ENCODE measurements at regions not wholly inside any gene's neighbourhood (a gene's known extent, or its start where the extent isn't known, plus 50 kb on each side); places are given as distances from the start of the nearest gene placed in this dataset.

GRCh38 chr13:40094056-40094455 is 438.6 kb downstream of the COG6 start:
- ChIA-PET CTCF (no interaction called here), POLR2A (no interaction called here)

- ChIA-PET POLR2A (no interaction called here), CTCF (no interaction called here)
Observed at GRCh38 chr13:40095695-40096356, 440.4 kb downstream of the COG6 start.

DNA sequence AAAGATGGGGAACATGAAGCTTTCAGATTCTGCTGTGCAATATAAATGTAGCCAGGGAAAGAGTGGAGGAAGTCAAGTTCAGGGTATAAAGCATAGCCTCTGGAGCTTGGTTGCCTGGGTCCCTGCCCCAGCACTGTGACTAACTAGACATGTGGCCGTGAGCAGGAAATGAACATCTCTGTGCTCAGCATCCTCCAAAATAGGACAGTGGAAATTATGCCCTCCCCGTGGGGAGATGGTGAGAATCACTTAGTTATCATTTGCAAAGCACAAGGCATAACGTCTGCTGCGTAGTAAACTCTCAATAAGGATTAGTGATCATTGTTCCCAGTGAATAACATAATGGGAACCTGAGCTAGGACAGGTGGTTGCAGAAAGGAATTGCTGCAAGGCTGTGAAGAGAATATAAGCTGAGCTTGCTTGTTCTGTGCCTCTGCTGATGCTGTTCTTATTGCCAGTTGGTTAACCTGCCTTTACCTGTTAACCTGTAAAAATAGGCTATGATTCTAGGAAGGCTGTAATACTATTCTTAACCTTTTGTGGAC is 441.0 kb downstream of the COG6 start:
- POLR2A ChIA-PET, result no interaction called here

DNA sequence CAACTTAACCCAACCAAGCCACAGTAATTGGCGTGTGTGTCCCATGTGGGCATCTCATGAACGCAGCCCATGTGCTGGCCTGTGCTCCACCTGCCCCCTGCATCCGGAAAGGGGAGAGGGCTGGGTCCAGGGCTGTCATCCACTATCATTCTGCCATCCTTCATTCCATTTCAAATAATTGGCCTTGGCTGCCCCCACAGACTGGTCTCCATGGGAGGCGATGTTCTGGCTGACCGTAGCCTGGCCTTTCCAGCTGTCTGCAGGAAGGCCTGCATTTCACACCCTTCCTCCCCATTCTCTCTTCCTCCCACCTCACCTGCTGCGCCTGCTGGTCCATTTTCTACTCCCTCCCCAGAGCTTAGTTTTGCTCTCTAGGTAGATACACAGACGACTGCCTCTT is 442.8 kb downstream of the COG6 start:
- ChIA-PET CTCF (no interaction called here), POLR2A (no interaction called here)

More for the DNA sequence above, 441.0 kb downstream of the COG6 start:
- CTCF ChIA-PET, result no interaction called here

DNA sequence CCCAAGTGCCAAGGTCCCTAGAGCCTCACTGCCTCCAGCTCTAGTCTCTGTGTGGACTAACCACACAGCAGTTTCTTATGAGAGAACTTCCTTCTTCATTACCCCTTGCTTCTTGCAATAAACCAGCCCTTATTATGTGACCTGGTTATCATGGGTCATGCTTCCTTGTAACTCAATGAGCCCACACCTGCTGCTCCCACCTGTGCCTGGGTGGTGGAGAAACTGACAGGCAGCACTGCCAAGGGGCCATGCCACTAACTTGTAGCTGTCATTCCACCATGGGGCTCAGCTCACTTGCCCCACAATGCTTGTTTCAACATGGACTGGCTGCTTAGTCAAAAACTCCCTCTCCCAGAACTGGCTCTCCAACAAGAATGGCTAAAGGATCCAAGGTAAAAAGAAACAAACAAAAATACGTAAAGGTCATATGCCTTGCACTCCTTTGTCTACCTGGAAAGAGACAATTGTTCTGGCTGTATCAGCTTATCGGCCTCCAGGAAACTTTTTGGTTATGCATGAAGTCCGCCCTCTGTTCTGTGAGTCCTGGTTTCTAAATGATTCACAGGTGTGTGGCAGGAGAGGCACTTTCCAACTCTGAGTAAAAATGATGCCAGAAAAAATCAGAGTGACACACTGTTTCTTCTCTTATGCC is 446.4 kb downstream of the COG6 start:
- POLR2A ChIA-PET, result interaction anchor here (0.6 to 1.4 kb wide), 2 partner anchors 67 to 287 kb away, joined by 3 read pairs; no protein-coding TSS in a partner anchor
- CTCF ChIA-PET, result interaction anchor here (0.7 to 1.8 kb wide), 3 partner anchors 11 to 33 kb away, joined by 3 to 6 read pairs (median 3); no protein-coding TSS in a partner anchor

GRCh38 chr13:40102360-40102727 is 446.9 kb downstream of the COG6 start:
- CTCF ChIA-PET, result interaction anchor here (0.7 to 1.8 kb wide), 3 partner anchors 12 to 33 kb away, joined by 3 to 6 read pairs (median 3); no protein-coding TSS in a partner anchor
- POLR2A ChIA-PET, result interaction anchor here (0.6 to 1.4 kb wide), 2 partner anchors 287 to 780 kb away, joined by 3 read pairs; no protein-coding TSS in a partner anchor

DNA sequence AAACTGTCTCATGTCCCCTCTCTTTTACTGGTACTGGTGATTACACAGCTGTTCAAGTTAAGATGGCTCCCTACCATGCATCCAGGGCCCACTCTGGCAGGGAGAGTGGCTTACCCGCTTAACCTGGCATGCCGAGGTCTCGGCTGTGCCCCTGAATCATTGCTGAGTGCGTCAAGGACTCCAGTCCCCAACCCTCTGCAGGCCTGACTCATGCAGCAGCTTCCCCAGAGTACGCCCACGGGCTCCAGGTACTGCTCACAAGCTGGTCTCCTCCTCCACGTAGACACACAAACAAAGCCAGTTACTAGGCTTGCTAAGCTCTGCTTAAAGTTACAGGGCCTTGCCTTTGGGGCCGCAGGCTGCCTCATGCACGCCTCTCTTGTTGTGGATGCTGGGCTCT is 447.4 kb downstream of the COG6 start:
- POLR2A ChIA-PET, result interaction anchor here (0.6 kb wide), 1 partner anchor 780 kb away, joined by 3 read pairs; no protein-coding TSS in a partner anchor
- CTCF ChIA-PET, result interaction anchor here (1.4 to 1.8 kb wide), 2 partner anchors 12 to 34 kb away, joined by 3 to 6 read pairs; no protein-coding TSS in a partner anchor

DNA sequence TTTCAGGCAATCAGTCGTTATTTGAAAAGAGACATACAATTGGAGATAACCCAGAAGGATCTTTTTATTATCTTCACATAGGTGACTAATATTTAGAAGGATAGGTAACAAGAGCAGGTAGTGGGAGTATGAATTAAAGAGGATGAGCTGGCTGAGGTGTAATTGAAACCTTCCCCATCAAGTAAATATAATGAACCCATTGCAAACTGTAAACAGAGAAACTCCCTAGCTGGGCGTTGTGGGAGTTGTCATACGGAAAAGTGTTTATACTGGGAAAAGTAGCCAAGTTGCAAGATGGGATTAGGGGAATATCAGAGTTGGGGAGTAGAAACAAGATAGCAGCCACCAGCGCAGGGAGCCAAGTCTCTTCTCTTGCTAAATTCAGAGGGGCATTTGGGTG is 448.4 kb downstream of the COG6 start:
- CTCF ChIA-PET, result no interaction called here
- POLR2A ChIA-PET, result no interaction called here

- CTCF ChIA-PET, result no interaction called here
- POLR2A ChIA-PET, result interaction anchor here (0.7 kb wide), 1 partner anchor 414 kb away, joined by 3 read pairs; no protein-coding TSS in a partner anchor
Observed at GRCh38 chr13:40105231-40105630, 449.8 kb downstream of the COG6 start.

DNA sequence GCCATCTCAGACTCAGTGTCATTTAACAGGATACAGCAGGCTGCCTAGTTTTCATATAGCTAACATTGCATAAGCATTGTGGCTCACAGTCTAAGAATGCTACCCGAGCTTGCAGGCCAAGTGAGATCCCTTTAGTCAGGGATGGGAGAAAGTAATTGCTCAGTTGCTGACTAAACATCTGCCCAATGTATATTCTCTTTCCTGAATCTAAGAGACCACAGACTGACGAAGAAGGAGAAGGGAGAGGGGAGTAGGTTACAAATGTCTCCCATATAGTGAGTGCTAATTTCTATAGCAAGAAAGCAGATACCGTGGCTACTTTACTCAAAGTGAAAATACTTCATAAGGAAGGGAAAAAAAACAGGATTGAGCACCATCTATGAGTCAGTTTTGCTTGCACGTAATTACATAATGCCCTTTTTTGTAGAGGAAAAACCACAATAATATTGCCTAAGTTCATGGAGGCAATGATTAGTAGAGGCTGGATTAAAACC is 453.9 kb downstream of the COG6 start:
- ChIA-PET CTCF (no interaction called here), POLR2A (no interaction called here)

- ChIA-PET POLR2A (no interaction called here), CTCF (no interaction called here)
Observed at GRCh38 chr13:40113643-40114304, 458.3 kb downstream of the COG6 start.

DNA sequence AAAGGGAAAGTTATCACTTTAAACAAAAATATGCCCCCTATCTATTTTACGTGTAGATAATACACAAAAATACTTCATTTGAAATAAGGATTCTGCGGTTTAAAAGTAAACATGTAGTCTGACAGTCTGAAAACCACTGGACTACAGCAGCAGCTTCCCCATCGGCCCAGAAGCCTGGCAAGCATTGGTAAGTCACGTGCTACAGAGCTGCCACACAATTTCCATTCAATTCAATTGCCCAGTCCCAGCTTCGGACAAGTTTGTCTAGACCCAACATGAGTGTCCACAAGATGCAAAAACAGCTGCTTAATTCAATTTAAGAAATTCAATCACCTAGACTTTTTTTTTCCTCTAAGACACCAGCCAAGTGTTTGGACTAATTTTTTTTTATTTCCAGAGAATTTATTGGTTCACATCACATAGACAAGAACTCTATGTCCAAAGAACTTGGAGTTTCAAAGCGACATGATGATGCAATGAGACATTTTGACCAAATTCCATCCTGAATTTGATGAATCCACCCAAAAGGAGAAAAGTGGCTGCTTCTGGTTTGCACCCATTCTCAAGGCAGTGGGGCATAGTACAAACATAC is 458.9 kb downstream of the COG6 start:
- CTCF ChIA-PET, result no interaction called here
- POLR2A ChIA-PET, result no interaction called here

- CTCF ChIA-PET, result no interaction called here
- POLR2A ChIA-PET, result no interaction called here
Observed at GRCh38 chr13:40115426-40115825, 460.0 kb downstream of the COG6 start.

- CTCF ChIA-PET, result no interaction called here
Observed at GRCh38 chr13:40116008-40116407, 460.5 kb downstream of the COG6 start.

DNA sequence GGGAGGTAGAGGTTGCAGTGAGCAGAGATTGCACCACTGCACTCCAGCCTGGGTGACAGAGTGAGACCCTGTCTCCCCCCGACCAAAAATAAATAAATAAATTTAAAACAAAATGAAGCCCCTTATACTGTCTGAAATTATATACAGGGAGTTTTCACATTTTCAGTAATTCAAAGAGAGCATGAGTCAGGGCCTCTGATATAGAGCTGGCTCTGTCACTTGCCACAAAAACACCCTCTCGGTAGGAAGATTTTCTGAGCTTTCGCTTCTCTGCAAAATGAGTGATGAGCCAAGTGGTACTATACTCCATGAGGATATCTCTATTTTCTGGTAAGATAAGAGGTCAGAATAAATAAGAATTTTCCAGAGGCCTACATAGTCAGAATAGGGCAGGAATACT is 462.9 kb downstream of the COG6 start:
- ChIA-PET CTCF (no interaction called here), POLR2A (no interaction called here)

More at GRCh38 chr13:40116008-40116407, 460.5 kb downstream of the COG6 start:
- POLR2A ChIA-PET, result no interaction called here

DNA sequence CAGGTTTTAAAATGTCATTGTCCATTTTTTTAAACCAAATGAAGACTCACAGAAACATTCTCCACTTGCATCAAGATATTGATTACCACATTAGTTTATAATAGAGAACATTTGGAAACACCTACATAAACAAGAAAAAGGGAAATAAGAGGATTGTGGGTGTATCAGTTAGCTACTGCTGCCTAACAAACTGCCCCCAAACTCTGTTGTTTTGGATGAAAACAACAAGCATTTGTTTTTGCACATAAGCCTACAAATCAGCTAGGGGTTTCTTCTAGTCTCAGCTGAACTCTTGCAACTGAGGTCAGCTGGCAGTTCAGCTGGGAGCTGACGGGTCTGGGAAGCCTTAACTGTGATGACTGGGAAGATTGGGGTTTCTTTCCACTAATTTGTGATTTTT is 464.4 kb downstream of the COG6 start:
- POLR2A ChIA-PET, result no interaction called here
- CTCF ChIA-PET, result no interaction called here

DNA sequence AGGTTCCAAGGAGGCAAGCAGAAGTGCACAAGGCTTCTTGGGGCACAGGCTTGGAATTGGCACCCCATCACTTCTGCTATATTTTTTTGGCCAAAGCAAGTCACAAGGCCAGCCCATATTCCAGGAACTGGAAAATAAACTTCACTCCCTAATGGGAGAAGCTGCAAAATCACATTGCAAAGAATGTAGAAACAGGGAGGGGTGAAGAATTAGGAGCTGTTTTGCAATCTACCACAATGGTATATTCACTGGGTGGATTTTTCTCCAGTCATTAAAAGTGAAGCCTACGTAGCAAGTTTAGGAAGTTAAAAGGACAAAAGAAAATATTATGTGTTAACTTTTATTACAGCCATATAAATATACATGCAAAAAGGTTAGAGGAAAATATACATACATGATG is 464.8 kb downstream of the COG6 start:
- POLR2A ChIA-PET, result no interaction called here
- CTCF ChIA-PET, result no interaction called here

GRCh38 chr13:40120781-40121180 is 465.3 kb downstream of the COG6 start:
- POLR2A ChIA-PET, result no interaction called here

GRCh38 chr13:40121722-40122121 is 466.3 kb downstream of the COG6 start:
- POLR2A ChIA-PET, result no interaction called here
- CTCF ChIA-PET, result no interaction called here

More at GRCh38 chr13:40120781-40121180, 465.3 kb downstream of the COG6 start:
- CTCF ChIA-PET, result no interaction called here
